Frontal cortex (tissue), 3 donors: ENCODE measurements at regions not wholly inside any gene's neighbourhood (a gene's known extent, or its start where the extent isn't known, plus 50 kb on each side); places are given as distances from the start of the nearest gene placed in this dataset.

Experiments used
- DNase-seq, 2 donors: peaks; one replicate each; pipeline ENCODE4 v3.0.0; 2012; ENCODE audit warnings: low spot score in 2 of 2
- FAIRE-seq: peaks from 2 replicates; lab custom pipeline; 2012; peaks lifted over from hg19 to GRCh38; lab: Jason Lieb, UNC
- donor health status: control.
- donor health status: control.
- donor health status: control.

DNA sequence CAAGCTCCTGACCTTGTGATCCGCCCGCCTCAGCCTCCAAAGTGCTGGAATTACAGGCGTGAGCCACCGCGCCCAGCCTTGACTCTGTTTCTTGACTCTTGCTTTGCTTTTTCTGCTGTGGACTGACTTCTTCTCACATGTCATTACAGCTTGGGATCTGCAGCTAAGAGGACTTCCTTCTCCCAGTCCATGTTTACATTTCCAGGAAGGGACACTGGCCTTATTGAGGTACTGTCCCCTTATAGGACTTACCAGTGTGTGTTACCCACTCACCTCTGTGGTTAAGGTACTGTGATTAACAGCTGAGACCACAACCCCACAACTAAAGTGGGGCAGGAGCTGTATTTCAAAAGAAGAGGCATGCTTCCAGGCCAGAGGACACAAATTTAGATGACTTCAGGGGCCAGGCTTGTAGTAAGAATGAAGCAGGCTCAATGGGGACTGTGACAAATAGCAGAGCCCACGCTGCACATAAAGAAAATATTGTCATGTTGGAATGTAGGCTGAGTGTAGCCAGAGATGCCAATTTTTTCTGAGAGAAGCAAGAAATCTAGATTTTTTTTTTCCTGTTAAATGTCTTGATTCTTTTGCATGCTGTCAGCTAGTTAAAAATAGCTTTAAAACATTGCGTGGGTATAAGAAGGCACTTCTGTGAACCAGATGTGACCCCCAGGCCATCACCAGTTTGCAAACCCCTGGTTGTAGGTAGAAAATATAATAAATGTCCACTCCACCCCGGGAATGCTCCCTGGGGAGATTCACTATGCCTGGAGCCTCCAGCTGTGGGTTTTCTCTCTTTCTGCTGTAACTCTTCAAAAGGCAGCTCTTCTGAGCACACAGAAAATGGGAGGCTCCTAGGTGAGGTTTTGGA, 75.0 kb downstream of the PTPDC1 start:
- no peak for DNase-seq
- no peak for FAIRE-seq

DNA sequence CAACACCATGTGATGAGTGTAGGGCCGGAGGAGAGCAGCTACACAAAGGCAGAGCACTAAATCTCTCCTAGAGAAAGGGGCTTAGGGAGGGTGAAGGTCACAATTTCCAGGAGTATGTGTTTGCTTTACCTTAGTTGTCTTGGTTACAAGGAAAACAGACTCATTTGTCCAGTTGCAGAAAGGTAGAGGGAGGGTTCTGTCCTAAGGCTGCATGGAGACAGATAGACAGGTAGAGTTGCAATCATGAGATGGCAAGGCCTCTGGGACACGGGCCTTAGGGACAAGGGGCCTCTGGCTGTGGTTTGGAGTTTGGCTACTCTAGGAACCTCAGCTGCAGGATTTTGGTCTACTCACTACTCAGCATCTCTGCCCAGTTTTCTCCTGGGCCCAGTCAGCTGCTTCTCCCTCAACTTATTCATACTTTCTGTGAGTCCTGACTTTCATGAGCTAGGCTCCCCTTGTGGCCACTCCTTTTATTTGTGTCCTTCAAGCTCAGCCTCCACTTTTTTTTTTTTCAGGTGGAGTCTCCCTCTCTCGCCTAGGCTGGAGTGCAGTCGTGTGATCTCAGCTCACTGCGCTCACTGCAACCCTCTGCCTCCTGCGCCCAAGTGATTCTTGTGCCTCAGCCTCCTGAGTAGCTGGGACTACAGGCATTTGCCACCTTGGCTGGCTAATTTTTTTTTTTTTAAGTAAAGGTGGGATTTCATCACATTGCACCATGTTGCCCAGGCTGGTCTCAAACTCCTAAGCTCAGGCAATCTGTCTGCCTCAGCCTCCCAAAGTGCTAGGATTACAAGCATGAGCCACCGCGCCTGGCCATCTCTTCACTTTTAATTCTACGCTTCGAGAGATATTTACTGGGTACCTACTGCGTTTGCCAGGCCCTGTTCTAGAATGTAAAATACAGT, 76.6 kb downstream of the PTPDC1 start:
- FAIRE-seq (no peak), DNase-seq (no peak)

DNA sequence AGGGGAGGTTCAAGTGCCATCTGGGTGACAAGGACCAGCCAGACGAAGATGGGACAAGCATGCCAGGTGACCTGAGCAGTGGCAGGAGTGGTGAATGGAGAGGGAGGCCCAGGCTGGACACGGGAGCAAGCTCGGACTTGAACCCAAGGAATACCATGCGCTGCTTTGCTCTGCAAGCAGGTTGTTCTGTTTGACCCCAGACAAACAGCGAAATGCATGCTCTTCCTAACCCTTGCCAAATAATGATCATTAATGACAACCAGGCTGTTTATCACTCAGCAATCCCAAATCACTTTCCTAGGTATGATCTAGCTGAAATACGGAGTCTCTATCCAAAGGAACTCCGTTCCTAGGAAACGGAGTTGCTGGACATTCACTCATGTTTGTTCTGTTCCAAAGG, 77.4 kb downstream of the PTPDC1 start:
- no peak for DNase-seq
- no peak for FAIRE-seq

DNA sequence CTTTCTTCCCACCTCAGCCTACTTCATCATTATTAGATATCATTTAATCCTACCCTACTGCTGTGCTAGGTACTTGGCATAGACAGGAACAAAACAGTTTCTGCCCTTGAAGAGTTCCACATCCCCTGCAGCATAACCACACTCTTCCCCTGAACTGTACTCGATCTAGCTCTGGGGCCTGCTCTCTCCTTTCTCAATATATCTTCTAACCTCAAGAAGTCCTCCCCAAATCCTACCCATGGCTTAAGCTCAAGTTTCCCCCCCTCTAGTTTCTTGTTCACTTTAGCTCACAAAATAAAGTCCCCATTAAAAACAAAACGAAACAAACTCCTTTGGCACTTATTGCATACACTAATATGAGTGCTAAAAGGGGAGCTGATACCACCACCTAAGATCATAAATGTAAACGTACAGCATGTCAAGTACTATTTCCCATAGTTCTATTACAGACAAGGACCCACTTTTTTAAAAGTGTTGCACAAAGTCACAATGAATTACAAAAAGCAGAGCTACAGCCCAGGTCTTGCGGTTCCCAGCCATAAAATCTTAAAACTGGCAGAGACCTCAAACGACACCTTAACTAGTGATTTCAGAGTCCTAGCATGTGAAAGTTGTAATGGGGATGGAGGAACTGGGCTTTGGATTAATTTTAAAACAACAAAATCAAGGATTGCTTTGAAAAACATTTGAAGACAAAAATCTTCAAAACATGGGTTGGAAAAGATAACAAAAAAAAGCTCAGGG, 80.7 kb downstream of the PTPDC1 start:
- DNase-seq (no peak), FAIRE-seq (no peak)

DNA sequence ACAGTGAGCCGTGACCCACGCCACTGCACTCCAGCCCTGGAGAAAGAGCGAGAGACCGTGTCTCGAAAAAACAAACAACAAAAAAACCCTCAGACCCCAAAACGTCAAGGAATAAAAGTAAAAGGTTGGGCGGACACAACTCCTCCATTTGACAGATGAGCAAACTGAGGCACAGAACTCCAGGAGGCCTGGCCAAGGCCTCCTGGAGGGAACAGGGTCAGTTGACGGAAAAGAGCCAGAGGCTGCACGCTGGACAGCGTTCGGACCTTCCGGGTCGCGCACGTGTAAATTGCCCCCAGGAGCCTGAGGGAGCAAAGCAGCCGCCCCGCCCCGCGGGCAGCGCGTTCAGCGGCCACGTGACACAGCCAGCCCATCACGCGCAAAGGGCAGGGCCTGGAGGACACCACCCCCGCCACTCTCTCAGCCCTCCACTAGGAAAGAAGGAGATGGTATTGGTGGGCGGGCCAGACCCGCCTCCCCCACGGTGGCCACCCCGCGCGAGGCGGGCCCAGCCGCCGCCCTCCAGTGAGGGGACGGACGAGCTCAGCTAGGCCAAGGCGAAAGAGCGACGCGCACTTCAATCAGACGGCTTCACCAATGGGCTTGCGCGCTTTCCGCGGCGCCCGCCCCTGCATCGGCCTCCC, 81.5 kb downstream of the PTPDC1 start:
- peak; percentile 69 for FAIRE-seq
- DNase-seq: peak; percentile 99

DNA sequence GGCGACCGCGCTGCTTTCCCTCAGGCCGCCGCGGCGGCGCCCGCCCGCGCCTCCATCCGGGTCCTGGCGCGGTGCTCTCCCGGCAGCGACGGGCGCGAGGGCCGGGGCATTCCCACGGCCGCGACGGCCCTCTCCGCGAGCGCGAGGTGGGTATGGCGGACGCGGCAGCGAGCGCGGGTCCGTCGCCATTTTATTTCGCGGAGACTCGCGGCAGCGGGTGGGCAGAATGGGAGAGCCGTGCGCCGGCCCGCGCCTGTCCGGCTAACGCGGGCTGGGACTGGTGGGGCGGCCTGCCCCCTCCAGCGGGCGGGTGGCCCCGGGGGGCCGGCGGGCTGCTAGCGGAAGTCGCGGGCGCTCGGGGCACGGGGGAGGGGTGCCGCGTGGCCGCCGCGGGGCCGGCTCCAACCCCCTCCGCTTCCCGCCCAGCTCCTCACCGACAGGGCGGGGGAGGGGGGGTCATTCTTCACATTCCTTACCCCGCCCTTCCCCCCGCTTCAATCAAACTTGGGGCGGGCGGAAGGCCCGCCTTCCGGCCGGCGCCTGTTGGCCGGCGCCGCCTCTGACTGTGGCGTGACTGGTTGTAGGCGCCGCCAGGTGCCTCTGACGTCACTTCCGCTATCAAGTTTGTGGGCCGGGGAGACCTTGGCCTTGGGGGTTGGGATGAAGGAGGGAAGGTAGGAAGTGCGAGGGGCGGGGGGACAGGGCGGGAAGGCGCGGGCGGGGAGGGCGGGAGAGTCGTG, 82.1 kb downstream of the PTPDC1 start:
- peak; percentile 91 to 93 for DNase-seq
- FAIRE-seq: no peak

DNA sequence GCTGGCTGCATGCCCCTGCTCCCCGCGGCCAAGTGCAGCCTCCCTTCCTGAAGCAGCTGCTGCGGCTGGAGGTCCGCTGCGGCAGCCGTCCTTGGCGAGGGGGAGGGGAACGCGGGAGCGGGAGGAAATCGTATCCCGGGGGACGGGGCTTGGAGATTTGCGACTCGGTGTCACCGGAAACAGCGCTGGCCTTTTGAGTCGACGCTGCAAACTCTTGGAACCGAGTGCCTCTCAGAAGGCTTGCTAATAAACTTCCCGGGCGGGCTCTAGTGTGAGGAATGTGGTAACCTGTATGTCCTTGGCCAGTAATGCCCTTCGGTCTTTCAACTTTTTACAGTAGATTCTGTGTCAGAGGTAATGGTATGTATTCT, 82.7 kb downstream of the PTPDC1 start:
- FAIRE-seq (no peak), DNase-seq (no peak)

DNA sequence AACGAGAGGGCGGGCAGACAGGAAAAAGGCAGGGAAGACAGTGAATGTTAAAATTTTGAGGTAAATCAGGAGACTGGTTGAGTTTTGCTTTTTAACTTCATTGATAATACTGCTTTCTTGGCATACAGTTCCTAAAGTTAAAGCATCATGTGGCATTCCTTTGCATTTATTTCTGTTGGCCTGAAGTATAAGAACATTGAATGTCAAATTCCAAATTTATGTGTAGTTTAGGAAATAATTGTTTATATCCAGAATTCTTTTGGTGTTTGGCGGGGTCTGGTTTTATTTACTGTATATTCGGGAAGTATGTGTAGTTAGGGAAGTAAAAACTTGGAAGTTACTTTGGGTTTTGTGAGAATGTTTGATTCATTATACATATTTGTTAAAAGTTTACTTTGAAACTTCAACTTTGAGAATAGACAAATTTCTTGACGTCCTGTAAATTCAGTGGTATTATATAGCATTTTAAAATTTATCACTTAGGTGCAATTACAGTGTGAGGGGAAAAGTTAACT, 83.2 kb downstream of the PTPDC1 start:
- FAIRE-seq (no peak), DNase-seq (no peak)

DNA sequence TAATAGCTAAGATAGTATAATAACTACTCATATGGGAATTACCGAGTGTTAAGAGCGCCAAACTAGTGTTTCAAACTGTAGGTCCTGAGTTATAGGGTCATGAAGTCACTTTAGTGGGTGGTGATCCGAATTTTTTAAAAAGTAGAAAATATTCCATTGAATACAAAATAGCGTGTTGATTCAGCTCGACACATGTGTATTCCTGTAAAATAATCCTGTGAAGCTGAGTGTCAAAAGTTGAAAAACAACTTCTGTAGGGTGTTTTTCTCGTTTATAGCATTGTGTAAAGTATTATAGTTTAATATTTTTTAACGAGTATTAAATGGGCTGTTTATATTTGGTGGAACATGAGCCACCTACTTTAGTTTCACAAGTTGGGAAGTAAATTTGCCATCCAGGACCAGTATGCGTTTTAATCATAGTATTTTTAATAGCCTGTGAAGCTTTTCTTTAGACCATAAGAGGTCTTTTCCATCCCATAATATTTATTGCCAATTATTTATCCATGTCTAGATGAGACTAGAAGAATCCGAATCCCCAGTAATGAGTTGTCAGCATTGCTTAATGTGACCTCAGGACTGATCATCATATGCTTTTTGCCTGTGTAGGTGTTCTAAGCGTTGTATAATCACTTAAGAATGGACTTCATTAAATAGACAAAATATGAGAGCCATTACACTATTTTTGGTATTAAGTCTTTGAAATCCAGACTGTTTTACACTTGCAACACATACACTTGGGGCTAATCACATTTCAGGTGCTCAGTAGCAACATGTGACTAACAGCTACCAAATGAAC, 84.1 kb downstream of the PTPDC1 start:
- FAIRE-seq: no peak
- DNase-seq: no peak

DNA sequence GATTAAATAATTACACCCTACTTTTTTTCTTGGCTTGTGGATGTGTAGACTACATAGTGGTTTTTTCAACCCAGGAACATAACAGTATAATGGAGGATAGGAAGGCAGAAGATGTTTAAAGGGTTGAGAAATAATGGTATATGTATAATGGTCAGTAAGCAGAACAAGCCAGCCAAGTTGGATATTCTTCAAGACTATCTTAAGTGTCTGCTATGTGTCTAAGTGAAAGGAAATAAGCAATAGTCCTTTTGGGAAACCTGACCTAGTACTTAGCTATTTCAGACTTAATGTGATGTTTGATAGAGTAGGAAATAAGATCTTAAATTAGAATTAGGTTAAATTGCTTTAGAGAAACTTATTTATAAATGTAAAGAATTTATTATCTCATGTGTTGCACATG, 85.7 kb downstream of the PTPDC1 start:
- DNase-seq (no peak), FAIRE-seq (no peak)

DNA sequence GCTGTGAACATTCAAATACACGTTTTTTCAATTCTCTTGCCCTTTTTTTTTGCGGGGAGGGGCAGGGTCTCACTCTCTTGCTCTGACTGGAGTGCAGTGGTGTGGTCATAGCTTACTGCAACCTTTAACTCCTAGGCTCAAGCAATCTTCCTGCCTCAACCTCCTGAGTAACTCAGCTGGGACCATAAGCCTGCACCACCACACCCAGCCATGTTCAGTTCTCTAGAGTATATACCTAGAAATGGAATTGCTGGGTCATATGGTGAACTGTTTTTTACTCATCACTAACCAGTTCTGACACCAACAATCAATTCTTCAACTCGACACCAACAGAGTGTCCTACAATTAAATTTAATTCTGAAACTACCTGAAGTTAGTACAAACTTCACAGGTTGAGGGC, 85.5 kb upstream of the ZNF169 start:
- DNase-seq (no peak), FAIRE-seq (no peak)

DNA sequence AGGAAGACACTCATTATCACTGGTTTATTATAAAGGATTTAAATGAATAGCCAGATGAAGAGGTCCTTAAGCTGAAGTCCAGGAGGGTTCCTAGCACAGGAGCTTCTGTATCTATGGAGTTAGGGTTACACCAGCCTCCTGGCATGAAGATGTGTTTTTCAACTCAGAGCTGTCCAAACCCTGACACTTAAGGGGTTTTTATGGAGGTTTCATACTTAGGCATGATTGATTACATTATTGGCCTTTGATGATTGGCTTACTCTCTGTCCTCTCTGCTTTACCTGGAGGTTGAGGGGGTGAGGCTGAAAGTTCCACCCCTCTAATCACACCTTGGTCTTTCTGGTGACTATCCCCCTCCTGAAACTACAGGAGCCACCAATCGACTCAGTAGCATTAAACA, 84.9 kb upstream of the ZNF169 start:
- no peak for FAIRE-seq
- no peak for DNase-seq

DNA sequence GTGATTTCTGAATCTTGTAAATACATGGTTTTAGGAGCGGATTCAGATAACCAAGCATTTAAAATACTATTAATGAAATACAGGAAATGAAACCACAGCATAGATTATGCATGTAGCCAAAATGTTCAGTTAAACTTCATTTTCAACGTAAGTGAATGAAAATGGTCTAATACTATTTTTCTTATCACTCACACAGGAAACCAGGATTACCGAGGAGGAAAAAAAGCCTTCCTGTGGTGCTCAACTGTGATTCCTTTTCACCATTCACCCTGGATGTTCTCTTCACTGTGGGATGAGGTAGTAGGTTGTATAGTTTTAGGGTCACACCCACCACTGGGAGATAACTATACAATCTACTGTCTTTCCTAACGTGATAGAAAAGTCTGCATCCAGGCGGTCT, 83.4 kb upstream of the ZNF169 start:
- no peak for DNase-seq
- FAIRE-seq: no peak

DNA sequence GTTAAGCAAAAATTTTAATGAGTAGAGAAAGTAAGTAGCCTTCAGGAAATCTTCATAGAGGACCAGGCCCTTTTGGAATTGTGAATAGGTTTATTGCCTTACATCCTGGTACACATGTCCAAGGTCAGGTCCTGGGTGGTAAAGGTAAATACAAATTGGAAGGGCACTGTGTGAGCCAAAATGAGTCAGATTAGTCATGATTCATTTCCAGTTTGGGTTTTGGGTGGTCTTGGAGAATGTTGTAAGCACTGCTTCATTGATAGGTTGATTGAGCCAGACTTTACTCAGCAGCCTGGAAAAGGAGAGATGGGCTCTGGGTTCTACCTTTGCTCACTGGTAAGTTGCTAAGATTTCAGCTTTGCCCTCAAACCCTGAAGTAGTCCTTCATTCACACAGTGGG, 82.5 kb upstream of the ZNF169 start:
- no peak for FAIRE-seq
- DNase-seq: no peak

DNA sequence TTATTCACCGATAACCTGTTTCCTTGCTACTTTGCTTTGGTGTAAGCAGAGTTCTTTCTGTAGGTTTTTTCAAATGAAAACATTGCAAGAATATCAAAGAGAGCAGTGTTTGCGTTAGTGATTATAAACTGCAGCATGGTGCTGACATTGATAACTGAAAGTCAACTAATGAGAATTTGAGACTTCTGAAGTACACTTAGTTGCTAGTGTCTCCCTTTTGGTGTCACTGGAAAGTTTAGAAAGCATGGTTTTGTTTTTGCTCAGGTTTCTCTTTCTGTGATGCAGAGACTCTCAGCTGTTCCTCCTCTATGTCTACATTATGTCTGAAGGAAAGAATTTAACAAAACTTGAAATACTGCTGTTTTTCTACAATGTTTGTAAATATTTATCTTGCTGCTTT, 80.2 kb upstream of the ZNF169 start:
- no peak for DNase-seq
- no peak for FAIRE-seq

DNA sequence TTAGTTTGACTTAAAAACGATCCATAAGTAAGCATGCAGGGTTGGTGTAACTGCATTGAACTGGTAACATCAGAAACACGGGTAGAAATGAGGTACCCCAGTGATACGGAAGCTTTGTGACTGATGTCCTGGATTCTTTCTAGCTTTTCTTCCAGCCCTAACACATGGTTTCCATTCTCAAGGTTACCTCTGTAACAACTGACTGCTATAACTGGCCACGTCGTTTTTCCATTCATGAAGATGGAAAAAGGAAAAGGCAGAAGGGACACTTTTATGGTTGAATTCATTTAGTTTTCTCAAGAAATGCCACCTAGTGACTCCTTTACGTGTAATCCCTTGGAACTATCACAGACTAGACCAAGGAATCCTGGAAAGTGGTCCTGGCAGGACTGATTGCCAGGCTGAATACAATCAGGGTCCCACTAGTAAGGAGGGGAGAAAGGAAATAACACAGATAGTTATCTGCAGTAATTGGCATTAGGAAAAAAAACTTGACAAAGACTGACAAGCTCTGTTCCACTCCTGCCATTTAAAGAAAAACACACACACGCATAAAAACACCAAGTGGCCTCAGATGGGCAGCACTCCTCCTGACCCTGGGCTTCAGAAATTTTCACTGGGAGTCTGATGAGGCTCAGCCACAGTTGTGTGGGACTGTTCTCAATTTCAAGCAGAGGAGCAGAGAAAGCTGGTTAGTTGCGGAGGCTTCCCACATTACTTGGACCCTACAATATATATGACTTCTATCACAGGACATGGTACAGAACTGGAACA, 77.5 kb upstream of the ZNF169 start:
- FAIRE-seq (no peak), DNase-seq (no peak)

DNA sequence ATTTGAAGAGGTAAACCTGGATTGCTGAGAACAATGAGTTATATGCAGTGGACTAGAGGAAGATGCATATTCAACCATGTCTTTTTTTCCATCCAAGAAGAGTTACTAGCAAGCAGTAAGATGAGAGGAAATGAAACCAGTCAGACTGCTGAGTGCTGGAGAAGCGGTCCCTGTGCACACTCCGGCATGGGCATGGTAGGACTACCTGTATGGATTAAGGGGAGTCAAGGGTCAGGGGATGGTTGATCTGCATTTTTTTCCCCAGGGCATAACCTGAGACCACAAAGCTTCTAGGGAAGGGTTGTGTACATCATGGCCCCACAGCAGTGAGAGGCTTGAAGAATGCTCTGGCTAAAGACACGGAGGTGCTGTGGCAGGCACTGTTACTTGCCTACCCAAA, 76.6 kb upstream of the ZNF169 start:
- FAIRE-seq (no peak), DNase-seq (no peak)
